Kidney (tissue), 13 donors: ENCODE measurements at regions not wholly inside any gene's neighbourhood (a gene's known extent, or its start where the extent isn't known, plus 50 kb on each side); places are given as distances from the start of the nearest gene placed in this dataset.
A peak's percentile ranks its signal among the peaks of the same experiment; 100 is the strongest.
"Not testable (repeated sequence)": the region's sequence is repeated elsewhere in the genome, so short reads cannot be mapped to it uniquely, and the experiment has no call there.

Experiments
- DNase-seq, 5 donors: peaks; one replicate each; pipeline ENCODE4 v3.0.0-alpha.2; 2013 to 2020
- FAIRE-seq: peaks from 2 replicates; lab custom pipeline; 2012; peaks lifted over from hg19 to GRCh38; lab: Jason Lieb, UNC
- H3K27ac ChIP-seq, 2 donors: one replicate each; pipeline ENCODE4 v1.7.0; 2013; ENCODE audit warnings: low read depth in 2 of 2, low read length in 2 of 2, inconsistent platforms in 1 of 2
- H3K27me3 ChIP-seq: one replicate; pipeline ENCODE4 v1.7.1; 2013; ENCODE audit warnings: low read length, inconsistent platforms; ENCODE audit not compliant: control insufficient read depth, insufficient read depth
- H3K36me3 ChIP-seq, 3 donors: one replicate each; pipeline versions ENCODE4 v1.7.0 to v1.7.1; 2013; ENCODE audit warnings: low read length in 3 of 3, control low read depth in 1 of 3, inconsistent platforms in 1 of 3; ENCODE audit not compliant: insufficient read depth in 3 of 3, control insufficient read depth in 2 of 3
- H3K4me1 ChIP-seq, 3 donors: one replicate each; pipeline versions ENCODE4 v1.7.0 to v1.7.1; 2013; ENCODE audit warnings: low read length in 3 of 3, inconsistent platforms in 1 of 3, low read depth in 1 of 3; ENCODE audit not compliant: control insufficient read depth in 2 of 3, insufficient read depth in 2 of 3
- H3K4me3 ChIP-seq, 3 donors: one replicate each; pipeline versions ENCODE4 v1.7.0 to v1.8.1; 2013; ENCODE audit warnings: low read length in 3 of 3, control low read depth in 1 of 3, inconsistent platforms in 1 of 3
- H3K9ac ChIP-seq, 3 donors: one replicate each; pipeline versions ENCODE4 v1.7.0 to v1.7.1; 2013; ENCODE audit warnings: low read length in 3 of 3, control low read depth in 1 of 3, inconsistent platforms in 1 of 3
- H3K9me3 ChIP-seq, 3 donors: one replicate each; pipeline versions ENCODE4 v1.7.0 to v1.7.1; 2013; ENCODE audit warnings: low read length in 3 of 3, control low read depth in 1 of 3, inconsistent platforms in 1 of 3; ENCODE audit not compliant: control insufficient read depth in 2 of 3, insufficient read depth in 1 of 3
- CTCF ChIP-seq: IDR thresholded peaks from 3 replicates; pipeline ENCODE4 v1.5.1; 2012; ENCODE audit warnings: mild to moderate bottlenecking, moderate library complexity, borderline replicate concordance; ENCODE audit not compliant: insufficient read depth; ENCODE audit errors: extremely low read depth
- intact Hi-C: fragments of 100-400 bp; cut with DNase I; formaldehyde crosslinking; loops from one replicate; pipeline ENCODE4 v1.11.1; 2022
- donor health status: control.
- donor health status: control.
- donor health status: control.
- donor health status: control.
- donor health status: control.
- donor health status: DM: yes; HTN: yes; CAD: no.
- donor health status: Normal renal cell carcinoma (clear cell type).

- DNase-seq: peak in 1 of 5 donors; percentile 15
- H3K36me3 ChIP-seq: no peaks in the 10 kb centered on the region
- intact Hi-C loops: no loop called here
- no peak overlapping the region for H3K27ac ChIP-seq
- FAIRE-seq: no peak
- no peak for TF ChIP-seq CTCF
- H3K9me3 ChIP-seq: no peaks in the 10 kb centered on the region
- H3K9ac ChIP-seq: no peak overlapping the region
- H3K4me3 ChIP-seq: no peak overlapping the region
- no peaks in the 10 kb centered on the region for H3K4me1 ChIP-seq
- no peaks in the 10 kb centered on the region for H3K27me3 ChIP-seq
These were observed 150.2 kb upstream of the MAMLD1 start for GRCh38 chrX:150212672-150213480.

GRCh38 chrX:150213481-150214030 is 149.6 kb upstream of the MAMLD1 start:
- Histone ChIP-seq H3K36me3 (no peaks in the 10 kb centered on the region), H3K27ac (no peak overlapping the region), H3K4me1 (no peaks in the 10 kb centered on the region), H3K9me3 (no peaks in the 10 kb centered on the region), H3K9ac (no peak overlapping the region), H3K27me3 (no peaks in the 10 kb centered on the region), H3K4me3 (no peak overlapping the region)
- intact Hi-C loops: no loop called here
- FAIRE-seq: no peak
- no peak for DNase-seq
- no peak for TF ChIP-seq CTCF

GRCh38 chrX:150216000-150216399 is 147.1 kb upstream of the MAMLD1 start:
- H3K9ac ChIP-seq, H3K9me3 ChIP-seq, FAIRE-seq, DNase-seq, H3K27ac ChIP-seq, H3K27me3 ChIP-seq, intact Hi-C loops, H3K36me3 ChIP-seq, H3K4me3 ChIP-seq, H3K4me1 ChIP-seq: not testable (repeated sequence)

- Histone ChIP-seq H3K9ac (no peak overlapping the region), H3K27me3 (no peaks in the 10 kb centered on the region), H3K9me3 (no peaks in the 10 kb centered on the region), H3K36me3 (no peaks in the 10 kb centered on the region), H3K27ac (no peak overlapping the region), H3K4me1 (no peaks in the 10 kb centered on the region), H3K4me3 (no peak overlapping the region)
- no peak for FAIRE-seq
- no peak for DNase-seq
- intact Hi-C loops: no loop called here
- no peak for TF ChIP-seq CTCF
These were observed 146.4 kb upstream of the MAMLD1 start for GRCh38 chrX:150216716-150217115.
